ENCODE measurements at regions not wholly inside any gene's neighbourhood (a gene's known extent, or its start where the extent isn't known, plus 50 kb on each side); places are given as distances from the start of the nearest gene placed in this dataset.

- Histone ChIP-seq H3K4me2 (no peak overlapping the region), H3K27ac (no peak overlapping the region), H3F3A (ENCODE audit: low read depth) (no peaks in the 10 kb centered on the region), H3K9ac (no peak overlapping the region), H2AFZ (replicated peaks) (no peak overlapping the region), H3K27me3 (no peaks in the 10 kb centered on the region), H3K4me1 (no peaks in the 10 kb centered on the region), H3K36me3 (no peaks in the 10 kb centered on the region), H3K4me3 (no peak overlapping the region), H3K9me3 (ENCODE audit: low read depth) (no peaks in the 10 kb centered on the region), H3K79me2 (ENCODE audit: low read depth) (no peaks in the 10 kb centered on the region), H4K20me1 (ENCODE audit: low read depth) (no peaks in the 10 kb centered on the region)
- H3K27me3 Mint-ChIP-seq (ENCODE audit: insufficient read depth, low read depth): peaks cover 1% of the 10 kb centered on the region
- TF ChIP-seq EZH2phosphoT487 (IDR thresholded peaks at IDR 0.05): no peak
- no peak for TF ChIP-seq CTCF (IDR thresholded peaks at IDR 0.05)
- no peak for TF ChIP-seq EZH2 (IDR thresholded peaks at IDR 0.05)
- no peaks in the 10 kb centered on the region for H3K36me3 Mint-ChIP-seq
- H3K4me1 Mint-ChIP-seq: no peaks in the 10 kb centered on the region
- DNase-seq (ENCODE audit: low spot score): no peak
- H3K4me3 Mint-ChIP-seq: no peak overlapping the region
- H3K9me3 Mint-ChIP-seq: no peaks in the 10 kb centered on the region
- H3K27ac Mint-ChIP-seq: no peak overlapping the region
These were observed 342.9 kb upstream of the RPS23 start for GRCh38 chr5:82620957-82621600.

- H3K79me2 ChIP-seq (ENCODE audit: low read depth): no peaks in the 10 kb centered on the region
- H3K4me1 Mint-ChIP-seq: no peaks in the 10 kb centered on the region
- H3K4me1 ChIP-seq: no peaks in the 10 kb centered on the region
- no peaks in the 10 kb centered on the region for H3K36me3 ChIP-seq
- no peak overlapping the region for H3K27ac ChIP-seq
- no peaks in the 10 kb centered on the region for H3K36me3 Mint-ChIP-seq
- no peak overlapping the region for H2AFZ ChIP-seq (replicated peaks)
- H3K4me2 ChIP-seq: no peak overlapping the region
- TF ChIP-seq EZH2 (IDR thresholded peaks at IDR 0.05) (no peak), EZH2phosphoT487 (IDR thresholded peaks at IDR 0.05) (no peak), CTCF (IDR thresholded peaks at IDR 0.05) (no peak)
- no peak overlapping the region for H3K4me3 ChIP-seq
- no peak overlapping the region for H3K9ac ChIP-seq
- H3F3A ChIP-seq (ENCODE audit: low read depth): no peaks in the 10 kb centered on the region
- no peak overlapping the region for H3K4me3 Mint-ChIP-seq
- no peaks in the 10 kb centered on the region for H4K20me1 ChIP-seq (ENCODE audit: low read depth)
- no peaks in the 10 kb centered on the region for H3K27me3 ChIP-seq
- H3K27ac Mint-ChIP-seq: no peak overlapping the region
- no peak for DNase-seq (ENCODE audit: low spot score)
- H3K27me3 Mint-ChIP-seq (ENCODE audit: insufficient read depth, low read depth): no peaks in the 10 kb centered on the region
- H3K9me3 ChIP-seq (ENCODE audit: low read depth): no peaks in the 10 kb centered on the region
- H3K9me3 Mint-ChIP-seq: no peaks in the 10 kb centered on the region
These were observed 340.9 kb upstream of the RPS23 start for GRCh38 chr5:82619097-82619496.

GRCh38 chr5:82614706-82615105 lies 336.6 kb upstream of the RPS23 start:
- Histone ChIP-seq H3K9ac (no peak overlapping the region), H3F3A (ENCODE audit: low read depth) (no peaks in the 10 kb centered on the region), H3K4me2 (no peak overlapping the region), H4K20me1 (ENCODE audit: low read depth) (no peaks in the 10 kb centered on the region), H3K4me3 (no peak overlapping the region), H2AFZ (replicated peaks) (no peak overlapping the region), H3K27me3 (no peaks in the 10 kb centered on the region), H3K36me3 (no peaks in the 10 kb centered on the region), H3K9me3 (ENCODE audit: low read depth) (no peaks in the 10 kb centered on the region), H3K4me1 (no peaks in the 10 kb centered on the region), H3K79me2 (ENCODE audit: low read depth) (no peaks in the 10 kb centered on the region), H3K27ac (no peak overlapping the region)
- Mint-ChIP-seq H3K36me3 (no peaks in the 10 kb centered on the region), H3K9me3 (no peaks in the 10 kb centered on the region), H3K27ac (no peak overlapping the region), H3K4me3 (no peak overlapping the region), H3K27me3 (ENCODE audit: insufficient read depth, low read depth) (no peaks in the 10 kb centered on the region), H3K4me1 (no peaks in the 10 kb centered on the region)
- no peak for DNase-seq (ENCODE audit: low spot score)
- TF ChIP-seq EZH2 (IDR thresholded peaks at IDR 0.05) (no peak), EZH2phosphoT487 (IDR thresholded peaks at IDR 0.05) (no peak), CTCF (IDR thresholded peaks at IDR 0.05) (no peak)
